Lower leg skin (tissue), 3 donors: ENCODE measurements at regions not wholly inside any gene's neighbourhood (a gene's known extent, or its start where the extent isn't known, plus 50 kb on each side); places are given as distances from the start of the nearest gene placed in this dataset.

Source experiments
- POLR2A ChIP-seq, 2 donors: fragments of 450-650 bp; IDR thresholded peaks; one replicate each; pipeline ENCODE4 v1.6.1; 2016 to 2017; ENCODE audit warnings: antibody characterized with exemption in 2 of 2, mild to moderate bottlenecking in 1 of 2, moderate library complexity in 1 of 2
- TF ChIP-seq, protein P1 (sequence below), 3 donors: fragments of 450-650 bp; IDR thresholded peaks; one replicate each; pipeline ENCODE4 v1.5.1; 2016; ENCODE audit warnings: antibody characterized with exemption in 3 of 3, mild to moderate bottlenecking in 3 of 3, moderate library complexity in 2 of 3

DNA sequence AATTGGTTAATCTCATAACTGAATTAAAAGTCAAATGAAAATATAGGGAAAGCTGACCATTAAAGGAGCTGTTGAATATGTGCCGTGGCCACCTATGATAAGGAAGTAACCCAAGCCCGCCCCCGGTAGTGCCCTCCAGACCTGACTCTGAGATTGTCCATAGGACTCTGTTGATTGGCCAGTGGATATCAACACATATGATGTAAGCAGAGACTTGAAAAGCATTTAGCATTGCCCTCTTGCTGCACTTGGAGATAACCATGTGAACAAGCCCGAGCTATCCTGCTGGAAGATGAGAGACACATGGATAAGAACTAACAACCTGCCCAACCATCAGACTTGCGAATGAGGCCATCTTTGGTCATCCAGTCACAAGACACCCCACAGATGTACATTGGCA, 83.2 kb downstream of the LINC00237 start:
- TF ChIP-seq, protein P1, sequence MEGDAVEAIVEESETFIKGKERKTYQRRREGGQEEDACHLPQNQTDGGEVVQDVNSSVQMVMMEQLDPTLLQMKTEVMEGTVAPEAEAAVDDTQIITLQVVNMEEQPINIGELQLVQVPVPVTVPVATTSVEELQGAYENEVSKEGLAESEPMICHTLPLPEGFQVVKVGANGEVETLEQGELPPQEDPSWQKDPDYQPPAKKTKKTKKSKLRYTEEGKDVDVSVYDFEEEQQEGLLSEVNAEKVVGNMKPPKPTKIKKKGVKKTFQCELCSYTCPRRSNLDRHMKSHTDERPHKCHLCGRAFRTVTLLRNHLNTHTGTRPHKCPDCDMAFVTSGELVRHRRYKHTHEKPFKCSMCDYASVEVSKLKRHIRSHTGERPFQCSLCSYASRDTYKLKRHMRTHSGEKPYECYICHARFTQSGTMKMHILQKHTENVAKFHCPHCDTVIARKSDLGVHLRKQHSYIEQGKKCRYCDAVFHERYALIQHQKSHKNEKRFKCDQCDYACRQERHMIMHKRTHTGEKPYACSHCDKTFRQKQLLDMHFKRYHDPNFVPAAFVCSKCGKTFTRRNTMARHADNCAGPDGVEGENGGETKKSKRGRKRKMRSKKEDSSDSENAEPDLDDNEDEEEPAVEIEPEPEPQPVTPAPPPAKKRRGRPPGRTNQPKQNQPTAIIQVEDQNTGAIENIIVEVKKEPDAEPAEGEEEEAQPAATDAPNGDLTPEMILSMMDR (IDR thresholded peaks at IDR 0.05) = no peak
- no peak for TF ChIP-seq POLR2A (IDR thresholded peaks at IDR 0.05)
